Neural progenitor cell (in vitro differentiated cells): ENCODE measurements at regions not wholly inside any gene's neighbourhood (a gene's known extent, or its start where the extent isn't known, plus 50 kb on each side); places are given as distances from the start of the nearest gene placed in this dataset.

Experiments
- DNase-seq: peaks from one replicate; pipeline ENCODE4 v3.0.0-alpha.2; 2016; ENCODE audit warnings: low spot score
- H2AFZ ChIP-seq: fragments of 200-600 bp; sonication (generic); replicated peaks from 2 replicates; pipeline ENCODE4 v1.6.1; 2016; ENCODE audit warnings: antibody characterized with exemption
- H3F3A ChIP-seq: fragments of 200-600 bp; sonication (generic); 2 replicates; pipeline ENCODE4 v1.6.1; 2016; ENCODE audit warnings: antibody characterized with exemption, low read depth
- H3K27ac ChIP-seq: fragments of 200-600 bp; sonication (generic); 2 replicates; pipeline ENCODE4 v1.5.1; 2016; ENCODE audit warnings: mild to moderate bottlenecking
- H3K27me3 ChIP-seq: fragments of 200-600 bp; sonication (generic); 2 replicates; pipeline ENCODE4 v1.6.1; 2016; ENCODE audit warnings: mild to moderate bottlenecking, moderate library complexity
- H3K36me3 ChIP-seq: fragments of 200-600 bp; sonication (generic); 2 replicates; pipeline ENCODE4 v1.5.1; 2016
- H3K4me1 ChIP-seq: fragments of 200-600 bp; sonication (generic); 2 replicates; pipeline ENCODE4 v1.6.1; 2016; ENCODE audit warnings: mixed run types
- H3K4me2 ChIP-seq: fragments of 200-600 bp; sonication (generic); 2 replicates; pipeline ENCODE4 v1.6.1; 2016
- H3K4me3 ChIP-seq: fragments of 200-600 bp; sonication (generic); 2 replicates; pipeline ENCODE4 v1.5.1; 2016
- H3K79me2 ChIP-seq: fragments of 200-600 bp; sonication (generic); 2 replicates; pipeline ENCODE4 v1.6.1; 2016; ENCODE audit warnings: low read depth
- H3K9ac ChIP-seq: fragments of 200-600 bp; sonication (generic); 2 replicates; pipeline ENCODE4 v1.6.1; 2016
- H3K9me3 ChIP-seq: fragments of 200-600 bp; sonication (generic); 2 replicates; pipeline ENCODE4 v1.5.1; 2016; ENCODE audit warnings: low read depth
- H4K20me1 ChIP-seq: fragments of 200-600 bp; sonication (generic); 2 replicates; pipeline ENCODE4 v1.6.1; 2016; ENCODE audit warnings: low read depth
- H3K27ac Mint-ChIP-seq: 3 replicates; pipeline ENCODE4 v1.8.0; 2021; ENCODE audit warnings: mixed read lengths
- H3K27me3 Mint-ChIP-seq: 2 replicates; pipeline ENCODE4 v1.8.0; 2022; ENCODE audit warnings: low read depth, mild to moderate bottlenecking, inconsistent platforms, moderate library complexity, mixed read lengths; ENCODE audit not compliant: insufficient read depth
- H3K36me3 Mint-ChIP-seq: 3 replicates; pipeline ENCODE4 v1.8.0; 2021; ENCODE audit warnings: mixed read lengths
- H3K4me1 Mint-ChIP-seq: 3 replicates; pipeline ENCODE4 v1.8.0; 2021; ENCODE audit warnings: mixed read lengths
- H3K4me3 Mint-ChIP-seq: 3 replicates; pipeline ENCODE4 v1.8.0; 2021; ENCODE audit warnings: mild to moderate bottlenecking, moderate library complexity, mixed read lengths
- H3K9me3 Mint-ChIP-seq: 3 replicates; pipeline ENCODE4 v1.8.0; 2020; ENCODE audit warnings: mixed read lengths
- EZH2 ChIP-seq: fragments of 200-600 bp; sonication (generic); IDR thresholded peaks from 2 replicates; pipeline ENCODE4 v1.6.1; 2017; ENCODE audit warnings: antibody characterized with exemption, mild to moderate bottlenecking, moderate library complexity
- EZH2phosphoT487 ChIP-seq: fragments of 200-600 bp; sonication (generic); IDR thresholded peaks from 2 replicates; pipeline ENCODE4 v1.6.1; 2017; ENCODE audit warnings: antibody characterized with exemption
- TF ChIP-seq, protein P1 (sequence below): fragments of 200-600 bp; sonication (generic); IDR thresholded peaks from 2 replicates; pipeline ENCODE4 v1.5.1; 2017; ENCODE audit warnings: antibody characterized with exemption, mild to moderate bottlenecking

DNA sequence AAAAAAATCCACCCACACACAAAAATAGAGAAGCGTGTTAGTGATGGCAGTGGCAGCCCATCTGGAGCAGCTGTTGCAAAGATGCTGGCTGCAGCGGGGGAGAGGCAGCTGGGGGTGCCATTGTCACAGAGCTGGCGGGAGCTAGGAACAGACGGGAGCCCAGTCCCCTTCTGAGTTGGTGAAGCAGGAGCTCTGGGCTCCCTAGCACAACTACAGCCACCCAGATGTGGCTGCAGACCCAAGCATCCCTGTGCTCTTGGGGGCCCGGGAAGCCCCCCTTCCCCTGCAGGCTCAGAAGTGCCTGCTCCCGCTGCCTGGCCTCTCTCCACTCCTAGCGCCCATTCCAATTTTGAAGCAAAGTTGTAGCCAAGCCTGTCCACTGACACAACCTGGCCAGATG is 366.6 kb upstream of the MC4R start:
- no peaks in the 10 kb centered on the region for H4K20me1 ChIP-seq
- H3K27me3 Mint-ChIP-seq: no peaks in the 10 kb centered on the region
- no peaks in the 10 kb centered on the region for H3K36me3 ChIP-seq
- TF ChIP-seq, protein P1, sequence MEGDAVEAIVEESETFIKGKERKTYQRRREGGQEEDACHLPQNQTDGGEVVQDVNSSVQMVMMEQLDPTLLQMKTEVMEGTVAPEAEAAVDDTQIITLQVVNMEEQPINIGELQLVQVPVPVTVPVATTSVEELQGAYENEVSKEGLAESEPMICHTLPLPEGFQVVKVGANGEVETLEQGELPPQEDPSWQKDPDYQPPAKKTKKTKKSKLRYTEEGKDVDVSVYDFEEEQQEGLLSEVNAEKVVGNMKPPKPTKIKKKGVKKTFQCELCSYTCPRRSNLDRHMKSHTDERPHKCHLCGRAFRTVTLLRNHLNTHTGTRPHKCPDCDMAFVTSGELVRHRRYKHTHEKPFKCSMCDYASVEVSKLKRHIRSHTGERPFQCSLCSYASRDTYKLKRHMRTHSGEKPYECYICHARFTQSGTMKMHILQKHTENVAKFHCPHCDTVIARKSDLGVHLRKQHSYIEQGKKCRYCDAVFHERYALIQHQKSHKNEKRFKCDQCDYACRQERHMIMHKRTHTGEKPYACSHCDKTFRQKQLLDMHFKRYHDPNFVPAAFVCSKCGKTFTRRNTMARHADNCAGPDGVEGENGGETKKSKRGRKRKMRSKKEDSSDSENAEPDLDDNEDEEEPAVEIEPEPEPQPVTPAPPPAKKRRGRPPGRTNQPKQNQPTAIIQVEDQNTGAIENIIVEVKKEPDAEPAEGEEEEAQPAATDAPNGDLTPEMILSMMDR: no peak
- TF ChIP-seq EZH2 (no peak), EZH2phosphoT487 (no peak)
- no peak overlapping the region for H3K4me3 Mint-ChIP-seq
- no peak overlapping the region for H3K27ac ChIP-seq
- H3K9me3 Mint-ChIP-seq: no peaks in the 10 kb centered on the region
- H3K27ac Mint-ChIP-seq: no peak overlapping the region
- H3K4me1 Mint-ChIP-seq: no peaks in the 10 kb centered on the region
- H3K79me2 ChIP-seq: no peaks in the 10 kb centered on the region
- no peaks in the 10 kb centered on the region for H3F3A ChIP-seq
- H3K4me1 ChIP-seq: no peaks in the 10 kb centered on the region
- no peak overlapping the region for H2AFZ ChIP-seq
- H3K4me3 ChIP-seq: no peak overlapping the region
- no peaks in the 10 kb centered on the region for H3K9me3 ChIP-seq
- H3K27me3 ChIP-seq: no peaks in the 10 kb centered on the region
- no peaks in the 10 kb centered on the region for H3K36me3 Mint-ChIP-seq
- peak; percentile 15 for DNase-seq
- H3K9ac ChIP-seq: no peak overlapping the region
- H3K4me2 ChIP-seq: no peak overlapping the region

DNA sequence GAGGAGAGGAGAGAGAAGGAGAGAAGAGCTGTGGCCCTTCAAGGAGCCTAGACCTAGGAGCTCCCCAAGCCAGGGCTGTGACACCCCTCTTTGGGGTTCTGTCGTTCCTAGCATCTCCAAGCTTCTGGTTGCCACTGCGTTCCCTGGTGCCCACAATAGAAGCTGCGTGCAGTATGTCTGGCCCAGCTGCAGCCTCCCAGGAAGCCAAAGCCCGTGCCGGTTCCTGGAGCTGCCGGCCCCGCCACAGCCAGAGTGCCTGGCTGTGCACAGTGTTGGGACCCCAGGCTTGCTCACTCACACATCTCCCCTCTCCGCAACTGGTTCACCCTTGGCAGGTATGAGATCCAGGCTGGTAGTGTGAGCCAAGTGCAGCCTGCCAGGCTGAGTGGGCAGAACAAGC is 367.7 kb upstream of the MC4R start:
- Mint-ChIP-seq H3K27ac (no peak overlapping the region), H3K36me3 (no peaks in the 10 kb centered on the region), H3K4me3 (no peak overlapping the region), H3K27me3 (no peaks in the 10 kb centered on the region), H3K4me1 (no peaks in the 10 kb centered on the region), H3K9me3 (no peaks in the 10 kb centered on the region)
- no peak overlapping the region for H2AFZ ChIP-seq
- no peaks in the 10 kb centered on the region for H3K9me3 ChIP-seq
- no peak for TF ChIP-seq EZH2phosphoT487
- TF ChIP-seq, protein P1: no peak
- no peak for TF ChIP-seq EZH2
- H4K20me1 ChIP-seq: no peaks in the 10 kb centered on the region
- H3K36me3 ChIP-seq: no peaks in the 10 kb centered on the region
- no peak for DNase-seq
- no peak overlapping the region for H3K27ac ChIP-seq
- no peaks in the 10 kb centered on the region for H3K79me2 ChIP-seq
- H3K27me3 ChIP-seq: no peaks in the 10 kb centered on the region
- no peaks in the 10 kb centered on the region for H3K4me1 ChIP-seq
- no peak overlapping the region for H3K4me3 ChIP-seq
- H3K4me2 ChIP-seq: no peak overlapping the region
- H3K9ac ChIP-seq: no peak overlapping the region
- H3F3A ChIP-seq: no peaks in the 10 kb centered on the region

DNA sequence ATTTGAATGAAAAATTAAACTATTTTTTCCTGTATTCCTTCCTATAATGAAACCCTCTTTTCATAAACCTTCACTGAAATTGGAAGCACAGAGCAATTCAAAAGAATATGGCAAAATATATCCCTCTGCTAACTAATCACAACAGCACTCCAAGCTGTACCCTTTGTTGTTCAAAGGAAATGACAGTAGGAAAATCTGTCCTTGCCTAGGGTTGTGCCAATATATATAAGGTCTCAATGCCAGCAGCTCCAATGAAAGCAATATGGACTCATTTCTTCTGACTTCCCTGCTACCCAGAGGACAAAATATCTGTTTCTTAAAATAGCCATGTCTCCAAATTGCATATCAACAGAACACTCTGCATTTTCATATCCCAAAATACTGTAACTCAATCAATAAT is 373.9 kb upstream of the MC4R start:
- H3K4me3 Mint-ChIP-seq: no peak overlapping the region
- Histone ChIP-seq H3K4me3 (no peak overlapping the region), H2AFZ (no peak overlapping the region), H3K4me1 (no peaks in the 10 kb centered on the region), H3K79me2 (no peaks in the 10 kb centered on the region), H3K9me3 (no peaks in the 10 kb centered on the region), H3K27ac (no peak overlapping the region), H3K9ac (no peak overlapping the region), H3F3A (no peaks in the 10 kb centered on the region), H3K27me3 (no peaks in the 10 kb centered on the region), H3K4me2 (no peak overlapping the region), H3K36me3 (no peaks in the 10 kb centered on the region), H4K20me1 (no peaks in the 10 kb centered on the region)
- no peak overlapping the region for H3K27ac Mint-ChIP-seq
- H3K27me3 Mint-ChIP-seq: no peaks in the 10 kb centered on the region
- no peaks in the 10 kb centered on the region for H3K4me1 Mint-ChIP-seq
- DNase-seq: no peak
- no peaks in the 10 kb centered on the region for H3K9me3 Mint-ChIP-seq
- TF ChIP-seq EZH2 (no peak), EZH2phosphoT487 (no peak)
- TF ChIP-seq, protein P1: no peak
- no peaks in the 10 kb centered on the region for H3K36me3 Mint-ChIP-seq

DNA sequence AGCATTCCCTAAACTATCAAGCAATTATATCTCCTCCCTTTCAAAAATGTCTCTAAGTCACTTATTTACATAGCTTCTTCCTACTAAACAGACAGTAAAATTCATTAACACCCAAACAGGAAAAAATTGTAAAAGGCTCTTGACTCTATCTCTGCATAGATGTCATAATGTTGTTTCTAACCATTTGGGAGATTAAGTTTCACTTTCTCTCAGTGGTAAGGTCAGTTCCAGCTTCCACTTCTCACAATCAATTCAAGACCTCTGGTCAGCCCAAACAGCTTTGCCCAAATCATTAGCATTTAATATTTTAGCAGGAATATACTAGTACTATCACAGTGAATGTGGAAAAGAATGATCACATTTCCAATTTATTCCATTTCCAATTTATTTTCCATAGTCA is 374.3 kb upstream of the MC4R start:
- H3K4me1 Mint-ChIP-seq: no peaks in the 10 kb centered on the region
- no peak overlapping the region for H3K4me3 Mint-ChIP-seq
- no peak overlapping the region for H3K27ac Mint-ChIP-seq
- no peaks in the 10 kb centered on the region for H3K4me1 ChIP-seq
- no peaks in the 10 kb centered on the region for H3K79me2 ChIP-seq
- H3K9me3 ChIP-seq: no peaks in the 10 kb centered on the region
- H3K4me2 ChIP-seq: no peak overlapping the region
- H3K4me3 ChIP-seq: no peak overlapping the region
- TF ChIP-seq, protein P1: no peak
- TF ChIP-seq EZH2phosphoT487 (no peak), EZH2 (no peak)
- H3K9ac ChIP-seq: no peak overlapping the region
- no peak overlapping the region for H2AFZ ChIP-seq
- DNase-seq: no peak
- H3F3A ChIP-seq: no peaks in the 10 kb centered on the region
- H3K36me3 Mint-ChIP-seq: no peaks in the 10 kb centered on the region
- H4K20me1 ChIP-seq: no peaks in the 10 kb centered on the region
- no peaks in the 10 kb centered on the region for H3K9me3 Mint-ChIP-seq
- no peak overlapping the region for H3K27ac ChIP-seq
- H3K27me3 ChIP-seq: no peaks in the 10 kb centered on the region
- no peaks in the 10 kb centered on the region for H3K27me3 Mint-ChIP-seq
- H3K36me3 ChIP-seq: no peaks in the 10 kb centered on the region
